ENCODE measurements at regions not wholly inside any gene's neighbourhood (a gene's known extent, or its start where the extent isn't known, plus 50 kb on each side); places are given as distances from the start of the nearest gene placed in this dataset.

GRCh38 chr12:67855103-67855502 is 134.1 kb upstream of the IFNG-AS1 start:
- no peaks in the 10 kb centered on the region for H3K9me3 ChIP-seq
- no peaks in the 10 kb centered on the region for H3K27me3 ChIP-seq
- H3K4me1 ChIP-seq, result no peaks in the 10 kb centered on the region
- no peak overlapping the region for H3K27ac ChIP-seq
- H3K4me3 ChIP-seq, result no peak overlapping the region
- DNase-seq (ENCODE audit: low spot score in 2 of 2), result no peak
- H3K36me3 ChIP-seq, result no peaks in the 10 kb centered on the region
- intact Hi-C loops (cut with DNase I), result no loop called here
- TF ChIP-seq CTCF (IDR thresholded peaks at IDR 0.05), result no peak

- H3K9me3 ChIP-seq, result no peaks in the 10 kb centered on the region
- H3K27ac ChIP-seq, result no peak overlapping the region
- TF ChIP-seq CTCF (IDR thresholded peaks at IDR 0.05), result no peak
- H3K27me3 ChIP-seq, result no peaks in the 10 kb centered on the region
- intact Hi-C loops (cut with DNase I), result no loop called here
- H3K4me1 ChIP-seq, result no peaks in the 10 kb centered on the region
- no peak overlapping the region for H3K4me3 ChIP-seq
- no peak for DNase-seq (ENCODE audit: low spot score in 2 of 2)
- no peaks in the 10 kb centered on the region for H3K36me3 ChIP-seq
These were observed 118.0 kb upstream of the IFNG-AS1 start for GRCh38 chr12:67871231-67871630.

DNA sequence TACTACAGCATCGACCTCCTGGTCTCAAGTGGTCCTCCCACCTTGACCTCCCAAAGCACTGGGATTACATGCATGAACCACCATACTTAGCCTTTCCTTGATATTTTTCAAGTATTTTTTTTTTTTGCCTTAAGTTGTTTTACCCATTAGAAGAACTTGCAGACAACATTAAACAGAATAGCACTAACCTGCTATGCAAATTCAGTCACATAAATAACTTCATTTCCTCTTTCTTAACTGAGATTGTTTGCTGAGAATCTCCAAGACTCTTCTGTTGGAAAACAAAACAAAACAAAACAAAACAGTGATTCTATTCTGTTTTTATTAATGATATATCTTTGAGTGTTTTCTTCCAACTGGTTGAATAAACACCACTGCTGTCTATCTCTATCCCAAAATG is 115.9 kb upstream of the IFNG-AS1 start:
- Histone ChIP-seq H3K27ac (no peak overlapping the region), H3K4me1 (no peaks in the 10 kb centered on the region), H3K4me3 (no peak overlapping the region), H3K36me3 (no peaks in the 10 kb centered on the region), H3K9me3 (no peaks in the 10 kb centered on the region), H3K27me3 (no peaks in the 10 kb centered on the region)
- DNase-seq (ENCODE audit: low spot score in 2 of 2), result no peak
- no peak for TF ChIP-seq CTCF (IDR thresholded peaks at IDR 0.05)
- intact Hi-C loops (cut with DNase I), result no loop called here

GRCh38 chr12:67876305-67876915 is 112.8 kb upstream of the IFNG-AS1 start:
- Histone ChIP-seq H3K4me1 (no peaks in the 10 kb centered on the region), H3K9me3 (no peaks in the 10 kb centered on the region), H3K27me3 (no peaks in the 10 kb centered on the region), H3K4me3 (no peak overlapping the region), H3K36me3 (no peaks in the 10 kb centered on the region), H3K27ac (no peak overlapping the region)
- intact Hi-C loops (cut with DNase I), result no loop called here
- DNase-seq (ENCODE audit: low spot score in 2 of 2), result no peak
- no peak for TF ChIP-seq CTCF (IDR thresholded peaks at IDR 0.05)

- no peaks in the 10 kb centered on the region for H3K4me1 ChIP-seq
- intact Hi-C loops (cut with DNase I), result no loop called here
- no peak for DNase-seq (ENCODE audit: low spot score in 2 of 2)
- no peak for TF ChIP-seq CTCF (IDR thresholded peaks at IDR 0.05)
- no peak overlapping the region for H3K4me3 ChIP-seq
- no peaks in the 10 kb centered on the region for H3K27me3 ChIP-seq
- H3K9me3 ChIP-seq, result no peaks in the 10 kb centered on the region
- no peak overlapping the region for H3K27ac ChIP-seq
- H3K36me3 ChIP-seq, result no peaks in the 10 kb centered on the region
These were observed 111.5 kb upstream of the IFNG-AS1 start for GRCh38 chr12:67877727-67878126.

GRCh38 chr12:67879937-67880336 is 109.3 kb upstream of the IFNG-AS1 start:
- Histone ChIP-seq H3K27me3 (no peaks in the 10 kb centered on the region), H3K27ac (no peak overlapping the region), H3K36me3 (no peaks in the 10 kb centered on the region), H3K4me1 (peaks cover 0 to 5% of the 10 kb centered on the region in 2 donors), H3K9me3 (no peaks in the 10 kb centered on the region), H3K4me3 (no peak overlapping the region)
- no peak for DNase-seq (ENCODE audit: low spot score in 2 of 2)
- intact Hi-C loops (cut with DNase I), result no loop called here
- TF ChIP-seq CTCF (IDR thresholded peaks at IDR 0.05), result no peak
